Neuronal stem cell (in vitro differentiated cells): ENCODE measurements at regions not wholly inside any gene's neighbourhood (a gene's known extent, or its start where the extent isn't known, plus 50 kb on each side); places are given as distances from the start of the nearest gene placed in this dataset.

Experiments
- DNase-seq: peaks from one replicate; pipeline ENCODE4 v3.0.0-alpha.2; 2013; ENCODE audit warnings: low spot score
- H2AFZ ChIP-seq: one replicate; pipeline ENCODE4 v1.6.1; 2013; ENCODE audit warnings: mild to moderate bottlenecking, low read length, inconsistent platforms
- H2AK5ac ChIP-seq: 2 replicates; pipeline ENCODE4 v1.6.1; 2013; ENCODE audit warnings: low read depth, mild to moderate bottlenecking, inconsistent platforms, low read length, moderate library complexity, mixed read lengths
- H2BK120ac ChIP-seq: 2 replicates; pipeline ENCODE4 v1.6.1; 2013; ENCODE audit warnings: low read depth, mild to moderate bottlenecking, inconsistent platforms, low read length, moderate library complexity, mixed read lengths
- H2BK12ac ChIP-seq: one replicate; pipeline ENCODE4 v1.6.1; 2013; ENCODE audit warnings: low read length, inconsistent platforms
- H2BK15ac ChIP-seq: 2 replicates; pipeline ENCODE4 v1.6.1; 2013; ENCODE audit warnings: mild to moderate bottlenecking, low read length, inconsistent platforms, mixed read lengths
- H2BK5ac ChIP-seq: one replicate; pipeline ENCODE4 v1.6.1; 2013; ENCODE audit warnings: inconsistent platforms, mild to moderate bottlenecking, low read length, moderate library complexity
- H3K14ac ChIP-seq: one replicate; pipeline ENCODE4 v1.6.1; 2013; ENCODE audit warnings: low read length, inconsistent platforms
- H3K18ac ChIP-seq: 2 replicates; pipeline ENCODE4 v1.6.1; 2013; ENCODE audit warnings: low read length, inconsistent platforms
- H3K23ac ChIP-seq: 2 replicates; pipeline ENCODE4 v1.6.1; 2013; ENCODE audit warnings: low read depth, mild to moderate bottlenecking, mixed read lengths, low read length, inconsistent platforms; ENCODE audit not compliant: poor library complexity
- H3K27ac ChIP-seq: replicated peaks from 3 replicates; pipeline ENCODE4 v1.5.1; 2013; ENCODE audit warnings: low read length, inconsistent platforms
- H3K27me3 ChIP-seq, 3 experiments: 2 replicates each; pipeline ENCODE4 v1.6.1; 2013; ENCODE audit warnings: low read length in 3 of 3, mild to moderate bottlenecking in 2 of 3, inconsistent platforms in 1 of 3, low read depth in 1 of 3, mixed read lengths in 1 of 3, moderate library complexity in 1 of 3; ENCODE audit not compliant: control insufficient read depth in 3 of 3, insufficient read depth in 3 of 3
- H3K36me3 ChIP-seq, 2 donors: replicated peaks in 1 of 2; 2 replicates each; pipeline ENCODE4 v1.6.1; 2013; ENCODE audit warnings: low read length in 2 of 2; ENCODE audit not compliant: control insufficient read depth in 2 of 2, insufficient read depth in 2 of 2
- H3K4ac ChIP-seq: 2 replicates; pipeline ENCODE4 v1.6.1; 2013; ENCODE audit warnings: inconsistent platforms, mild to moderate bottlenecking, low read length, moderate library complexity
- H3K4me1 ChIP-seq, 2 donors: 1 replicate in 1 of 2; 2 replicates in 1 of 2; pipeline ENCODE4 v1.6.1; 2013; ENCODE audit warnings: low read length in 2 of 2, low read depth in 1 of 2; ENCODE audit not compliant: control insufficient read depth in 2 of 2, insufficient read depth in 1 of 2
- H3K4me2 ChIP-seq: one replicate; pipeline ENCODE4 v1.6.1; 2013; ENCODE audit warnings: mild to moderate bottlenecking, low read length, inconsistent platforms; ENCODE audit not compliant: insufficient read depth, poor library complexity, severe bottlenecking
- H3K4me3 ChIP-seq, 2 donors: 2 replicates each; pipeline ENCODE4 v1.5.1; 2013; ENCODE audit warnings: low read length in 2 of 2, mild to moderate bottlenecking in 2 of 2, inconsistent platforms in 1 of 2, moderate library complexity in 1 of 2
- H3K79me1 ChIP-seq: one replicate; pipeline ENCODE4 v1.6.1; 2013; ENCODE audit warnings: low read depth, mild to moderate bottlenecking, inconsistent platforms, low read length, moderate library complexity
- H3K9ac ChIP-seq: one replicate; pipeline ENCODE4 v1.6.1; 2013; ENCODE audit warnings: mild to moderate bottlenecking, low read depth, low read length, inconsistent platforms; ENCODE audit not compliant: poor library complexity
- H3K9me3 ChIP-seq, 2 donors: replicated peaks in 1 of 2; 2 replicates each; pipeline versions ENCODE3 to v1.6.1; 2013; ENCODE audit warnings: low read length in 2 of 2, mild to moderate bottlenecking in 2 of 2, inconsistent platforms in 1 of 2, low read depth in 1 of 2, mixed read lengths in 1 of 2, moderate library complexity in 1 of 2; ENCODE audit not compliant: control insufficient read depth in 2 of 2, insufficient read depth in 1 of 2
- H4K8ac ChIP-seq: one replicate; pipeline ENCODE4 v1.6.1; 2013; ENCODE audit warnings: low read depth, mild to moderate bottlenecking, inconsistent platforms, low read length, moderate library complexity
- H4K91ac ChIP-seq: one replicate; pipeline ENCODE4 v1.6.1; 2013; ENCODE audit warnings: low read length, low read depth, mild to moderate bottlenecking, inconsistent platforms; ENCODE audit not compliant: poor library complexity
- WGBS, 2 donors: extraction: QIAGEN DNeasy Blood & Tissue Kit; methylation state at CpG; one replicate each; pipeline ENCODE4 v1.1.7; 2013; ENCODE audit warnings: missing lambda C conversion rate in 2 of 2, mixed read lengths in 1 of 2; ENCODE audit not compliant: insufficient read length in 2 of 2, insufficient replicate concordance in 1 of 2; ENCODE audit errors: extremely low coverage in 2 of 2; 5-methylcytosine and 5-hydroxymethylcytosine counted together

DNA sequence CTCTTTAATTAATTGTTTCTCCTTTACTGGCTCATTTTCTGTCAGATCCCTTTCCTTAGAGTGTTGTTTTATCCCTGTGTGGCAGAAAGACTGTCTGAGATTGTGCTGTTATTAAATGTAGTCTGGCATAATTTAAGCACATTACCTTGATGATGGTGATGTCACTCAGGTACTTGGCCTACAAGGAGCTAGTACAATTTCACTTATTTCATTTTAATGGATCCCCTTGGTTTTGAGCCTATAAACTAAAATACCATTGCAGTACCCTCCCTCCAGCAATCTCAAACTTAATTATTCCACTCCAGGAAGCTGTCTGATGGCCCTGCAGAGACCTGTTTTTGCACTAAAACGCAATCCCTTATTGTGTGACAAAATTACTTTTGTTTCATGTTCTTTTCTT is 968.6 kb downstream of the ADGRL3 start:
- Histone ChIP-seq H4K91ac (no peak overlapping the region), H3K79me1 (no peaks in the 10 kb centered on the region), H3K9me3 (no peaks in the 10 kb centered on the region), H3K14ac (no peak overlapping the region), H2BK12ac (no peak overlapping the region), H2BK5ac (no peak overlapping the region), H2BK15ac (no peak overlapping the region), H3K36me3 (no peaks in the 10 kb centered on the region), H2AFZ (no peak overlapping the region), H2BK120ac (no peak overlapping the region), H3K27ac (no peak overlapping the region), H3K9ac (no peak overlapping the region), H3K4me2 (no peak overlapping the region), H3K18ac (no peak overlapping the region), H4K8ac (no peak overlapping the region), H3K23ac (no peak overlapping the region), H3K4ac (no peak overlapping the region), H2AK5ac (no peak overlapping the region), H3K4me1 (no peaks in the 10 kb centered on the region), H3K27me3 (no peaks in the 10 kb centered on the region), H3K4me3 (no peak overlapping the region)
- no CpG with 5 or more reads among the region's 1 CpG for WGBS, 2 donors
- no peak for DNase-seq

DNA sequence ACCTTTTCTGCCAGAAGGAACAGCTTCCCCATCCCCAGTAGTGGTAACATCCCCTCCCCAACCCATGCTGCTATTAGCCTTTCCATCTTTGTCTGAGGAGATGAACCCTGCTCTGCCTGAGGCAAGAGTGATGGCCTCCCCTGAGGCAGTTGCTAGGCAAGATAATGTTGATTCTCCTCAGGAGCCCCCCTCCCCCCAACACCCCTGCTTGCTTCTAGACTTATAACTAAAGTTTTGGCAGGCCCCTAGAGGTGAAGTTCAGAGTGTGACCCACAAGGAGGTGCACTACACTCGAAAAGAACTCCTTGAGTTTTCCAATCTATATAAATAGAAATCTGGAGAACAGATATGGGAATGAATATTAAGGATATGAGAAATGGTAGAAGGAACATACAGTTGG is 962.5 kb downstream of the ADGRL3 start:
- Histone ChIP-seq H3K4ac (no peak overlapping the region), H3K4me1 (no peaks in the 10 kb centered on the region), H2AFZ (no peak overlapping the region), H2AK5ac (no peak overlapping the region), H2BK15ac (no peak overlapping the region), H3K79me1 (no peaks in the 10 kb centered on the region), H2BK120ac (no peak overlapping the region), H3K4me3 (no peak overlapping the region), H3K27ac (no peak overlapping the region), H4K8ac (no peak overlapping the region), H3K23ac (no peak overlapping the region), H3K9me3 (no peaks in the 10 kb centered on the region), H2BK5ac (no peak overlapping the region), H3K14ac (no peak overlapping the region), H4K91ac (no peak overlapping the region), H3K9ac (no peak overlapping the region), H3K4me2 (no peak overlapping the region), H2BK12ac (no peak overlapping the region), H3K36me3 (no peaks in the 10 kb centered on the region), H3K18ac (no peak overlapping the region), H3K27me3 (no peaks in the 10 kb centered on the region)
- DNase-seq, result no peak
- no CpG with 5 or more reads among the region's 1 CpG for WGBS, 2 donors

DNA sequence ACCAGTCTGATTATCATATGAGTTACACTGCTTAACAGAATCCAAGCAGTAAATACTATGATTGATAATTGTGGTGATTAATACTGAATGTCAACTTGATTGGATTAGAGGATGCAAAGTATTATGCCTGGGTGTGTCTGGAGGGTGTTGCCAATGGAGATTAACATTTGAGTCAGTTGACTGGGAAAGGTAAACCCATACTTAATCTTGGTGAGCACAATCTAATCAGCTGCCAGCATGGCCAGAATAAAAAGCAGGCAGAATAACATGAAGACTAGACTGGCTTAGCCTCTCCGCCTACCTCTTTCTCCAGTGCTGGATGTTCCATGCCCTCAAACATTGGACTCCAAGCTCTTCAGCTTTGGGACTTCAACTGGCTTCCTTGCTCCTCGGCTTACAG is 961.3 kb downstream of the ADGRL3 start:
- Histone ChIP-seq H2BK5ac (no peak overlapping the region), H3K4me1 (no peaks in the 10 kb centered on the region), H2AK5ac (no peak overlapping the region), H3K4me2 (no peak overlapping the region), H4K8ac (no peak overlapping the region), H3K36me3 (no peaks in the 10 kb centered on the region), H3K18ac (no peak overlapping the region), H2BK12ac (no peak overlapping the region), H2AFZ (no peak overlapping the region), H3K4me3 (no peak overlapping the region), H2BK120ac (no peak overlapping the region), H3K4ac (no peak overlapping the region), H4K91ac (no peak overlapping the region), H3K27me3 (no peaks in the 10 kb centered on the region), H3K14ac (no peak overlapping the region), H3K23ac (no peak overlapping the region), H3K27ac (no peak overlapping the region), H3K79me1 (no peaks in the 10 kb centered on the region), H3K9me3 (no peaks in the 10 kb centered on the region), H2BK15ac (no peak overlapping the region), H3K9ac (no peak overlapping the region)
- WGBS, 2 donors, result no CpG with 5 or more reads among the region's 2 CpGs
- no peak for DNase-seq

DNA sequence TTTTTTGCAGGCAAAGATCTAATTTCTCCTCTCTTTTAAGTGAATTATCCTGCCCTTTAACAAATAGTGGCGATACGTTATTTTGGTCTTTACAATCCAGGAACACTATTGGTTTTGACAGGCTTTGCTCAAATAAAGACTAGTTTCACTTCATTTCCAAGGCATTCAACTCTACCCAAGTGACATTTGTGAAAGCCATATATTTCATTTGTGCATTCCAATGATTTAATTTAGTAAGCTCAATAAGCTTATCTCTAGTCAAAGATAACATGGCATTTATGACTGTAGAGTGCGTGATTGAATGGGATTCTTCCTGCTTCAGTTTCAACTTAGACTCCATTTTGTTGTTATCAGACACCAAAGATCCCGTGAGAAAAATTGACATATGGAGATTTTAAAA is 959.8 kb downstream of the ADGRL3 start:
- Histone ChIP-seq H3K36me3 (no peaks in the 10 kb centered on the region), H3K23ac (no peak overlapping the region), H4K91ac (no peak overlapping the region), H2BK5ac (no peak overlapping the region), H2AK5ac (no peak overlapping the region), H2AFZ (peak overlapping the region; percentile 17), H3K9me3 (no peaks in the 10 kb centered on the region), H3K4me2 (no peak overlapping the region), H3K9ac (no peak overlapping the region), H3K27me3 (no peaks in the 10 kb centered on the region), H3K18ac (no peak overlapping the region), H3K79me1 (no peaks in the 10 kb centered on the region), H3K4me1 (no peaks in the 10 kb centered on the region), H3K14ac (no peak overlapping the region), H3K27ac (no peak overlapping the region), H3K4ac (no peak overlapping the region), H2BK120ac (no peak overlapping the region), H2BK12ac (no peak overlapping the region), H2BK15ac (no peak overlapping the region), H4K8ac (no peak overlapping the region), H3K4me3 (no peak overlapping the region)
- no CpG with 5 or more reads among the region's 4 CpGs for WGBS, 2 donors
- DNase-seq, result no peak
